Upper lobe of left lung (tissue), 6 donors: ENCODE measurements at regions not wholly inside any gene's neighbourhood (a gene's known extent, or its start where the extent isn't known, plus 50 kb on each side); places are given as distances from the start of the nearest gene placed in this dataset.

Source experiments
- ATAC-seq, 2 donors: fragments of 200-7000 bp; cut with Tn5 transposase; one replicate each; pipeline ENCODE4 v1.9.1; 2022; ENCODE audit warnings: mild to moderate bottlenecking in 2 of 2, moderate library complexity in 2 of 2; ENCODE audit not compliant: low FRiP score in 2 of 2
- DNase-seq, 2 donors: peaks; one replicate each; pipeline ENCODE4 v3.0.0-alpha.2; 2019 to 2020
- H3K27ac ChIP-seq, 4 donors: fragments of 200-600 bp; sonication (generic); one replicate each; pipeline ENCODE4 v1.5.1; 2016 to 2019
- H3K27me3 ChIP-seq, 4 donors: fragments of 200-600 bp; sonication (generic); one replicate each; pipeline ENCODE4 v1.5.1; 2017 to 2019
- H3K36me3 ChIP-seq, 4 donors: fragments of 200-600 bp; sonication (generic); one replicate each; pipeline ENCODE4 v1.5.1; 2016 to 2019
- H3K4me1 ChIP-seq, 4 donors: fragments of 200-600 bp; sonication (generic); one replicate each; pipeline ENCODE4 v1.5.1; 2018 to 2019
- H3K4me3 ChIP-seq, 4 donors: fragments of 200-600 bp; sonication (generic); one replicate each; pipeline ENCODE4 v1.5.1; 2017 to 2019; ENCODE audit warnings: mild to moderate bottlenecking in 2 of 4, moderate library complexity in 1 of 4
- H3K9me3 ChIP-seq, 4 donors: fragments of 200-600 bp; sonication (generic); one replicate each; pipeline ENCODE4 v1.5.1; 2018 to 2019
- EP300 ChIP-seq, 4 donors: sonication (generic); formaldehyde crosslinking; IDR thresholded peaks; one replicate each; pipeline ENCODE4 v1.5.1; 2017; ENCODE audit warnings: antibody characterized with exemption in 4 of 4, control low read depth in 2 of 4
- POLR2A ChIP-seq, 4 donors: fragments of 450-650 bp; IDR thresholded peaks; one replicate each; pipeline ENCODE4 v1.5.1; 2016 to 2017; ENCODE audit warnings: antibody characterized with exemption in 4 of 4, mild to moderate bottlenecking in 2 of 4
- POLR2AphosphoS5 ChIP-seq, 2 donors: sonication (generic); formaldehyde crosslinking; IDR thresholded peaks; one replicate each; pipeline ENCODE4 v1.5.1; 2017; ENCODE audit warnings: antibody characterized with exemption in 2 of 2
- WGBS, 2 donors: methylation state at CpG; one replicate each; pipeline ENCODE4 v1.1.5; 2017 to 2018; 5-methylcytosine and 5-hydroxymethylcytosine counted together
- TF ChIP-seq, protein P1 (sequence below), 6 experiments: fragments of 450-650 bp in 4 of 6; fragments of 200-600 bp in 2 of 6; sonication (generic) in 2 of 6; IDR thresholded peaks; one replicate each; pipeline ENCODE4 v1.5.1; 2016 to 2019; ENCODE audit warnings: antibody characterized with exemption in 6 of 6
- donor health status: DM: no; HTN: no; CAD: no; lungs with moderate emphysema.
- donor health status: DM: no; HTN: yes; CAD: no; lungs with severe emphysema.

DNA sequence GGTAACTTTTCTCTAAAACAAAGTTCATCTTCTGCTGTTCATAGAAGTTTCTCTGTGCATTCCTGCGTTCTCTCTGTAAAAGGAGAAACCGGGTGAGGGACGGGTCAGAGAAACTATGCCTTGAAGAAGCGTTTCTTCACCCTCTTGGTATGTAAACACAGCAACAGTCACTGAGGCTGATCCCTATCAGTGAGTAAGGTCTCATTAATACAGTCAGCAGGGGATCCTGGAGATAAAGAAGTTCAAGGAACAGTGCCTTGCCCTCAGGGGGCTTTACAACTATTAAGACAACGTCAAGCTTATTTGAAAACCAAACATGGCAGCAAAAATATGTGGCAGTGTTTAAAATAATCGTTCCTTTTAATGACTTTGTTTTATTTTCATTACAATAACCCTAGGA is 202.9 kb upstream of the IL12B start:
- H3K27ac ChIP-seq: no peak overlapping the region
- H3K4me1 ChIP-seq: no peaks in the 10 kb centered on the region
- no peaks in the 10 kb centered on the region for H3K9me3 ChIP-seq
- no peak for DNase-seq
- WGBS, 2 donors: 70 to 76% methylated on average over 6 of the region's 6 CpGs
- TF ChIP-seq POLR2AphosphoS5 (IDR thresholded peaks at IDR 0.05) (no peak), EP300 (IDR thresholded peaks at IDR 0.05) (no peak), POLR2A (IDR thresholded peaks at IDR 0.05) (no peak)
- H3K27me3 ChIP-seq: no peaks in the 10 kb centered on the region
- H3K36me3 ChIP-seq: no peaks in the 10 kb centered on the region
- no peak overlapping the region for H3K4me3 ChIP-seq
- ATAC-seq: no peak

DNA sequence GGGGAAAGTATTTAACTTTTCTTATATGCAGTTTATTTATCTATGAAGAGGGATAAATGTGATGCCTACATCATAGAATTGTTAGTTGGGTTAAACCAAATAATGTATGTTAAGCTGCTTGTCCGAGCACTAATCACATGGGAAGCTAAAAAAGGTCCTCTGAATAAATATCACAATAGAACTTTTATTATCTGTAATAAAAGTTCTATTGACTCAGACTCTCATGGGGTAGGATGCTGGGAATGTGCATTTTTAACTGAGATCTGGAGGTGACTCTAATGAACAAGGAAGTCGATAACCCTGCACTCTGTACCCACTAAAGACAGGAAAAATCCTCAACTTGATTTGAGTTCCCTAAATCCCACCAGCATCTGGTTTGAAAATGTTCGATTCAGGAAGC is 205.9 kb upstream of the IL12B start:
- Histone ChIP-seq H3K4me1 (no peaks in the 10 kb centered on the region), H3K27me3 (no peaks in the 10 kb centered on the region), H3K4me3 (no peak overlapping the region), H3K9me3 (no peaks in the 10 kb centered on the region), H3K36me3 (no peaks in the 10 kb centered on the region), H3K27ac (no peak overlapping the region)
- 86 to 92% methylated on average over 3 of the region's 3 CpGs for WGBS, 2 donors
- TF ChIP-seq POLR2A (IDR thresholded peaks at IDR 0.05): no peak
- TF ChIP-seq, protein P1, sequence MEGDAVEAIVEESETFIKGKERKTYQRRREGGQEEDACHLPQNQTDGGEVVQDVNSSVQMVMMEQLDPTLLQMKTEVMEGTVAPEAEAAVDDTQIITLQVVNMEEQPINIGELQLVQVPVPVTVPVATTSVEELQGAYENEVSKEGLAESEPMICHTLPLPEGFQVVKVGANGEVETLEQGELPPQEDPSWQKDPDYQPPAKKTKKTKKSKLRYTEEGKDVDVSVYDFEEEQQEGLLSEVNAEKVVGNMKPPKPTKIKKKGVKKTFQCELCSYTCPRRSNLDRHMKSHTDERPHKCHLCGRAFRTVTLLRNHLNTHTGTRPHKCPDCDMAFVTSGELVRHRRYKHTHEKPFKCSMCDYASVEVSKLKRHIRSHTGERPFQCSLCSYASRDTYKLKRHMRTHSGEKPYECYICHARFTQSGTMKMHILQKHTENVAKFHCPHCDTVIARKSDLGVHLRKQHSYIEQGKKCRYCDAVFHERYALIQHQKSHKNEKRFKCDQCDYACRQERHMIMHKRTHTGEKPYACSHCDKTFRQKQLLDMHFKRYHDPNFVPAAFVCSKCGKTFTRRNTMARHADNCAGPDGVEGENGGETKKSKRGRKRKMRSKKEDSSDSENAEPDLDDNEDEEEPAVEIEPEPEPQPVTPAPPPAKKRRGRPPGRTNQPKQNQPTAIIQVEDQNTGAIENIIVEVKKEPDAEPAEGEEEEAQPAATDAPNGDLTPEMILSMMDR (IDR thresholded peaks at IDR 0.05): no peak
- ATAC-seq (no peak), DNase-seq (no peak)

DNA sequence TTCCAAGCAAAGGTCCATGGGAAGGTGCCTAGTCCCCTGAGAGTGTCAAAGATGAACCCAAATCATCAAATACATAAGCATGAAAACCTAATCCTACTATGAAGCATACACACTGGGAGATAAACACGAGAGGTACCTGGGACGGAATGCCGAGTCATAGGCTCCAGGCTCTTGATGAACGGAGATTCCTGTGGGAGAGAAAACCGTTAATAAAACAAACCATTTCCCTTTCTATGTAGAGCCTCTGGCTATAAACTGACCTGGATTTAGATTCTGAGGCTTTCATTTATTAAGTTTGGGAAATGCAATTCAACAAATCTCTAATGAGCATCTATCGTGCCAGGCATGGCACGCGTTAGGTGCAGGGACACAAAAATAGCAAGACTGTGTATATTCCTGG is 206.4 kb upstream of the IL12B start:
- WGBS, 2 donors: 90 to 92% methylated on average over 8 of the region's 8 CpGs
- H3K27ac ChIP-seq: no peak overlapping the region
- no peak for DNase-seq
- H3K27me3 ChIP-seq: no peaks in the 10 kb centered on the region
- H3K36me3 ChIP-seq: no peaks in the 10 kb centered on the region
- H3K4me3 ChIP-seq: no peak overlapping the region
- no peak for ATAC-seq
- TF ChIP-seq POLR2A (IDR thresholded peaks at IDR 0.05): no peak
- no peak for TF ChIP-seq EP300 (IDR thresholded peaks at IDR 0.05)
- no peak for TF ChIP-seq POLR2AphosphoS5 (IDR thresholded peaks at IDR 0.05)
- TF ChIP-seq, protein P1 (IDR thresholded peaks at IDR 0.05): no peak
- H3K4me1 ChIP-seq: no peaks in the 10 kb centered on the region
- no peaks in the 10 kb centered on the region for H3K9me3 ChIP-seq

DNA sequence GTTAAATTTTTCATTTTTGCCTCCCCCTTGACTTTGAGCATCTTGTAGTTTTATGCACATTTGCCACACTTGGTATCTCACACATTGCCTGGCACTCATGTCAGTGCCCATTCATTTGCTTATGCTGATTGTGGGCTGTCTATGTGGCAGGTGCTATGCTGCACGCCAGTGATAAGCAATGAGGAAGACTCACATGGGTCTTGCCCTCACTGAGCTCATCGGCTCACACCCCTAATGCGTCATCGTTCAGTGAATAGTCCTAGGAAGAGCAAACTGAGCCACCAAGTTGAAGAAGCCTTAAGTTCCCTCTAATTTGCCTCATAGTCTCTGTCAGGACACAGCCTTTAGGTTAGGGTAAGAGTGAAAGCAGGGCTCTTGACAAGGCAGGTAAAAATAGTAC is 209.4 kb upstream of the IL12B start:
- no peak overlapping the region for H3K27ac ChIP-seq
- TF ChIP-seq, protein P1 (IDR thresholded peaks at IDR 0.05): no peak
- TF ChIP-seq POLR2A (IDR thresholded peaks at IDR 0.05) (no peak), EP300 (IDR thresholded peaks at IDR 0.05) (no peak), POLR2AphosphoS5 (IDR thresholded peaks at IDR 0.05) (no peak)
- H3K4me3 ChIP-seq: no peak overlapping the region
- H3K27me3 ChIP-seq: no peaks in the 10 kb centered on the region
- no peaks in the 10 kb centered on the region for H3K9me3 ChIP-seq
- H3K36me3 ChIP-seq: no peaks in the 10 kb centered on the region
- peaks cover 0 to 3% (median 0%) of the 10 kb centered on the region in 4 donors for H3K4me1 ChIP-seq
- ATAC-seq (peak in 1 of 2 donors; percentile 17), DNase-seq (no peak)
- 95 to 96% methylated on average over 4 of the region's 4 CpGs for WGBS, 2 donors

DNA sequence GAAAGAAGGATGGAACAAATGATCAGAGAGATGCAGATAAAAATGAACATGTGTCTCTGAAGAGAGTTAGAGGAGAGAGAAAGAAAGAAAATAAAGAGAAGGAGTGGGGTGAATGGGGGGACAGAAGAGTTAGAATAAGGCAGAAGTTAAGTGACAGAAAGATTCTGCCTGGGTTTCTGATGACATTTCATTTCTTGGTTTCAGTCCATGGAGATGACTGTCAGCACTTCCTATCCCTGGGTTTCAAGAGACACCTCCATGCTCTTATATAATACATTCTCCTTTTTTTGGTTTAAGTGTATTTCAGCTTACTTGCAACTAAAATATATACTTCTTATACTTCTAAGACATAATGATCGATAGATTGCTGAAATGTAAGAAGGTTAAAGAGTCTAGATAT is 213.0 kb upstream of the IL12B start:
- H3K27me3 ChIP-seq: no peaks in the 10 kb centered on the region
- TF ChIP-seq EP300 (IDR thresholded peaks at IDR 0.05) (no peak), POLR2A (IDR thresholded peaks at IDR 0.05) (no peak), POLR2AphosphoS5 (IDR thresholded peaks at IDR 0.05) (no peak)
- TF ChIP-seq, protein P1 (IDR thresholded peaks at IDR 0.05): no peak
- H3K4me3 ChIP-seq: no peak overlapping the region
- ATAC-seq (no peak), DNase-seq (no peak)
- H3K9me3 ChIP-seq: peaks cover 0 to 10% (median 2%) of the 10 kb centered on the region in 4 donors
- H3K4me1 ChIP-seq: peaks cover 0 to 3% (median 0%) of the 10 kb centered on the region in 4 donors
- 92 to 97% methylated on average over 1 of the region's 1 CpG for WGBS, 2 donors
- no peak overlapping the region for H3K27ac ChIP-seq
- H3K36me3 ChIP-seq: no peaks in the 10 kb centered on the region
